GM20000 (cell line): ENCODE measurements at regions not wholly inside any gene's neighbourhood (a gene's known extent, or its start where the extent isn't known, plus 50 kb on each side); places are given as distances from the start of the nearest gene placed in this dataset.

Experiments used
- DNase-seq: peaks from one replicate; pipeline ENCODE4 v3.0.0; 2012; ENCODE audit warnings: low spot score
- CTCF ChIP-seq: IDR thresholded peaks from 2 replicates; pipeline ENCODE4 v1.5.1; 2012; ENCODE audit warnings: mild to moderate bottlenecking, control low read depth; ENCODE audit errors: extremely low read depth, missing control alignments

GRCh38 chr2:221364672-221365071, 207.4 kb downstream of the EPHA4 start:
- TF ChIP-seq CTCF = no peak
- no peak for DNase-seq
